ENCODE measurements at regions not wholly inside any gene's neighbourhood (a gene's known extent, or its start where the extent isn't known, plus 50 kb on each side); places are given as distances from the start of the nearest gene placed in this dataset.
"Not testable (repeated sequence)": the region's sequence is repeated elsewhere in the genome, so short reads cannot be mapped to it uniquely, and the experiment has no call there.

DNA sequence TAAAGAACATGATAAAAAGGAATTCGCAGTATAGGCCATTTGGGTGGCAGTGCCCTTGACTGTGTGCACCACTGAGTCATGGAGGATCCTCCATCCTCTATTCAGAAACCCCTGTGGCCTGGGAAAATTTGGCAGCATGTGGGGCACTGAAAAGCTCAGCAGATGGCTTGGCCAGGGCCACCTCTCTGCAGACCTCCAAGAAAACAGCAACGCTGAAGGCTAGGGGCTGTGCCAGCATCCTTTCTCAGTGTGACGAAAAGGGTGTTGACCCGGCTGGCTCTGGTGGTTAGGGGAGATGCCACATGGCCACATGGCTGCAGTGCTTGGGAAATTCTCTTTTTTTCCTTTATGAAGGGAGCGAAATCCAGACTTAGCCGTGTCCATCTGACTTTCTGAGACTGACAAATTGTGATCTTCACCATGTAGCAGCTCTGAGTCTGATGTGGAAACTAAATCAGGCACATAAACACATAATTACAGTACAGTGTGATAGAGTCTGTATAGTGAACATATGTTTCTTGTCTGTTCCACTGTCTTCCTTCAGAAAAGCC is 178.0 kb downstream of the KCTD12 start:
- no peak for DNase-seq

DNA sequence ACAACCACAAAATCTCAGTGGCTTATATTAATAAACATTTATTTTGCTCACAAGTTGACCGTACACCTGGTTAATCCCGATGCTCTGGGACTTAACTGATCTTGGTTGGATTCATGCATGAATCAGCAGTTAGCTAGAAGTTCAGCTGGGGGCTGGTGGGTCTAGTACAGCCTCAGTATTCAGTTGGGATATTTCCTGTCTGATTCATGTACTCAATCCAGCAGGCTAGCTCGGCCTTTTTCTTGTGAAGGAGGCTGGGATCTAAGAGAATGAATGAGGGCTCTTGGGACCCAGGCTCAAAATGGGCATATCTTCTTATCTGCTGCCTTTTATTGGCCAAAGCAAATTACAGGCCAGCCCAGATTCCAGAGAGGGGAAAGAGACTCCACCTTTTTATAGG is 178.8 kb downstream of the KCTD12 start:
- no peak for DNase-seq

DNA sequence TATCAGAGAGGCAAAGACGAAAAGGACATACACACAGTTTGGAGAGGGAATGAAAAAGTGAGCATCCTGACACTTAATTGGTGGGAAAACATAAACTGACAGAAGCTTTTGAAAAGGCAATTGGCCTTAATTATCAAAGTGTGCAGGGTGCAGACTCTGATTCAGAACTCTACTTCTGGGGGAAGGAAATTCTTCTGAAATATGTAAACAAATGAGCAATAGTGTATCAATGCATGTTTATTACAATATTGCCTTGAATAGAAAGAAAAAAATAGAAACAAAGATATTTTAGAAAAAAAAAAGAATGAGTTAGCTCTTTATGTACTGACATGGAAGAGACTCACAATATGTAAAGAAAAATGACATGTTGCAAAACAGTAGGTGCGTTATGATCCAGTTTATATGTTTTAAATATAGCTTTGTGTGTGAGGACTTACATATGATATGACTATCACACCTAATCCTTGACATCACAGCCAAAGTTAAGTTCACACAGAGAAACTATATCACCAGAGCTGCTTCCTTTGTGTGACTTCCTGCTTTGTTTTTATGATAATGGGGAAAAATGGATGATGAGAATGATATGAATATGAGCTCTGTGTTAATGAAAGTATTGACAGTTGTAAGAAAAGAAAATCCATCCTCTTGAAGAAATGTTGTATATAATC is 182.4 kb downstream of the KCTD12 start:
- no peak for DNase-seq

DNA sequence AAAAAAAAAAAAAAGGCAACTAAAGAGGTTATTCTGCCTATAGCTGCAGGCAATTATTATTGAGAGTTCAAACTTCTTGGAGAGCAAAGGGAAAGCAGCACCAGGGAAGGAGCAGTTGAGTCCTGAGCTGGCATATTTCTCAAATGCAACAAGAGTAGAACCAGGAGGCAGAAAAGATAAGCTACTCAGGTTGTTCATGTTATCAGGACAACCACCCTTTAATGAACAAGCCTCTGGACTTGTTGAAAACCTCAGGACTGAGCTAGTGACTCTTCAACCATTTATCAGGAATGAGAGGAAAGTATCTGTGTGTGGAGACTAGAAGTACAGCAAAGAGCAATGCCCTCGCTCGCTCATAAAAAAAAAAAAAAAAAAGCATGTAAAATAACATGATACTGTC is 183.0 kb downstream of the KCTD12 start:
- DNase-seq, result no peak

DNA sequence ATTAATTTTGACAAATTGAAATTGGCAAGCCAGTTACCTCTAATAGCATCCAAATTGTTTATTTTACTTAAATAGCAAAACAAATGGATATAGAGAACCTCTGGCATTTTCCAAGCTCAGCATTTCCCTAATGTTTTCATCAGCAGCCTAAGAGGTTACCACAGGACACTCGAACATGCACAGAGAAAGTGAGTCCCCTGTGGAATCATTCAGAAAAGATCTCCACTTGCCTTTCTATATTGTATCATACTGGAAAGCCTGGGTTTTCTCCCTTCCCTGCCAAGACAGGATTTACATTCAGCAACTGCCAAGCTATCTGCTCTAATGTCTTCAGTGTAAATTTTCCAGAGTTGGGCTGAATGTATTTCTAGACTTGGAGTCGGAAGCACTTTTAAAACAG is 188.9 kb downstream of the KCTD12 start:
- DNase-seq, result no peak

- no peak for DNase-seq
These were observed 189.8 kb downstream of the KCTD12 start for GRCh38 chr13:76696370-76696769.

- no peak for DNase-seq
These were observed 193.1 kb downstream of the KCTD12 start for GRCh38 chr13:76693086-76693485.

GRCh38 chr13:76692346-76692745 is 193.9 kb downstream of the KCTD12 start:
- DNase-seq, result no peak

GRCh38 chr13:76690611-76691010 is 195.6 kb downstream of the KCTD12 start:
- DNase-seq, result no peak

DNA sequence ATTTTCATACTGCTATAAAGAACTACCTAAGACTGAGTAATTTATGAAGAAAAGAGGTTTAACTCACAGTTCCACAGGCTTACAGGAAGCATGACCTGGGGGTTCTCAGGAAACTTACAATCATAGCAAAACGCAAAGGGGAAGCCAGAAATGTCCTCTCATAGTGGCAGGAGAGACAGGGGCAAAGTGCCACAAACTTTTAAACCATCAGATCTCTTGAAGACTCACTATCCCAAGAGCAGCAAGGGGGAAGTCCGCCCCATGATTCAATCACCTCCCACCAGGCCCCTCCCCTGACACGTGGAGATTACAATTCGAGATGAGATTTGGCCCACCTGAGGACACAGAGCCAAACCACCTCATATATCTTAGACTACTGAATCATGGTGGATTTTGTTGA is 198.7 kb downstream of the KCTD12 start:
- DNase-seq, result no peak

DNA sequence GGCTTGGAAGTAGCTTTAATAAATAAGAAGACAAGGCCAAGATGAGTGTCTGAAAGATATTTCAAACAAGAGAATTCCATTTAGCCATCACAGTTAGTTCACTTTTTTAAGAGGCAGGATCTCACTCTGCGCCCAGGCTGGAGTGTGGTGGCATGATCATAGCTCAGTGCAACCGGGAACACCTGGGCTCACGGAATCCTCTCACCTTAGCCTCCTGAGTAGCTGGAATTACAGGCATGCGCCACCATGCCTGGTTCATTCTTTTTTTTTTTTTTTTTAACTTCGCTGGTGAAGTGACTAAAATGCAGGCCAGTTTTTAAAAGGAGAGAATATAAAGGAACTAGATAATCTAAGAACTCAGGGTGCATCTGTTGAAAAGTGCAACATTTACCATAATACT is 200.3 kb downstream of the KCTD12 start:
- DNase-seq, result no peak

GRCh38 chr13:76684336-76684735 is 201.9 kb downstream of the KCTD12 start:
- no peak for DNase-seq

DNA sequence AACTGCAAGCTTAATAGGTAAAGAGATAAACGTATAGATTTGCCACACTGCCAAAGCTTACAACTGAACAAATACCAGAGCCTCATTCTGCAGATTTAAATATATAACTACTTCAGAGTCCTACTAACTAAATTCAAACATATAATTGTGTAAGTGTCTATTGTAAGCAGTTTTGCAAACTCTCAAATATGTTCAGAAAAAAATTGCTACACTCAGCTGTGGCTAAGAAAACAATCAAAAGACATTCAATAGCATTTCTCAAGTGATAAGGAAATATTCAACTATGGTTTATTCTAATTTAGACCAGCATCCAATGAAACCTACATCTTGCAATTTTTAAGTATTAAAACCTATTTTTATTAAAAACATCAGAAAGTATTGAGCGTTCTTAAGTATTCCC is 202.4 kb downstream of the KCTD12 start:
- no peak for DNase-seq

GRCh38 chr13:76683168-76683567 is 203.0 kb downstream of the KCTD12 start:
- no peak for DNase-seq

- no peak for DNase-seq
These were observed 206.1 kb downstream of the KCTD12 start for GRCh38 chr13:76680112-76680511.

DNA sequence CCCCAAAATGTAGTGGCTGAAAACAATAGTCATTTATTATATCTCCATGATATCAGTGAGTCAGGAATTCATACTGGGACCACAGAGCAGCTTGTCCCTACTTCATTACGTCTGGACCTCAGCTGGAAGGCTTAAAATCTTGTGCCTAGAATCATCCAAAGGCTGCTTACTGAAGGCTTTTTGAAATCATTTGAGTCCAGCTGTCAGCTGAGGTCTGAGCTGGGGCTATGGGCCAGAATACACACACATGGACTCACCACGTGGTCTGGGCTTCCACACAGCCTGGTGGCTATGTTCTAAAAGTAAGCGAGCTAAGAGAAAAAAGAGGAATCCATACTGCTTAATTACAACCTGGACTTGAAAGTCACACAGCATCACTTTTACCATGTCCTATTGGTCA is 209.2 kb downstream of the KCTD12 start:
- no peak for DNase-seq

DNA sequence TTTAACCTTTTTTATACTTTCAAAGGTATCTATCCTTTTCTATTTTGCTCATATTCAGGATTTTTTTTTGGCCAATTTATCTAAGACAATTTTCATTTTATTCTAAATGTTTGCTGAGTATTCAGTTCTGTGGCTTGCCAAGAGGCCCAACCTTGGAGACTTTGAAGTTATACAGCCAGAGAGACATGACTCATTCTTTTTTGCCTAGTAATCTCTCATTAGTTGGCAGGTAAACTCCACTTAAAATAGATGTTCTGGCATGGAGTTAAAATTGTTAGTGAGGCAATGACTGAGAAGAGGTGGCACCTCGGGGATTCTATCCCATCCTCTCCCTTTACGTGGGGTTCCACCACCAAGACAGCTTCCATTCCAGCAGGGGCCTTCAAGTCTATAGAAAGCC is 213.8 kb downstream of the KCTD12 start:
- no peak for DNase-seq

GRCh38 chr13:76668716-76669115 is 217.5 kb downstream of the KCTD12 start:
- no peak for DNase-seq

DNA sequence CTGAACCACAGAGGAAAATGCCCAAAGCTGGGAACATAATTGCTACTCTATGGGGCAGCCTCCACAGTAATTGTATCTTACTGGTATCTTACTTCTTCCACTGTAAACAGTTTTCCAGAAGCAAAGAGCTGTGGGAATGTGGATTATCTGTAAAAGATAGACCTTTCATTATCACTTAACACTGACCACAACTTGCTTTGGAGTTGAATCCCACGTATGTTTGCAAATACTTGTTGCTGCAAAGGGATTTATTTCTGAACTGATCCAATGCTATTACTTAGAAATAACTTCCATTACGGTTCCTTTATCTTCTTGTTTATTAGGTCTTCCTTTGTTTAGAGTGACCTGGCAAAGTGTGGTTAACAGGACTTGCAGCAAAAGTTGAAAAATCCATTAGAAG is 218.1 kb downstream of the KCTD12 start:
- no peak for DNase-seq

GRCh38 chr13:76667551-76667950 is 218.7 kb downstream of the KCTD12 start:
- no peak for DNase-seq

DNA sequence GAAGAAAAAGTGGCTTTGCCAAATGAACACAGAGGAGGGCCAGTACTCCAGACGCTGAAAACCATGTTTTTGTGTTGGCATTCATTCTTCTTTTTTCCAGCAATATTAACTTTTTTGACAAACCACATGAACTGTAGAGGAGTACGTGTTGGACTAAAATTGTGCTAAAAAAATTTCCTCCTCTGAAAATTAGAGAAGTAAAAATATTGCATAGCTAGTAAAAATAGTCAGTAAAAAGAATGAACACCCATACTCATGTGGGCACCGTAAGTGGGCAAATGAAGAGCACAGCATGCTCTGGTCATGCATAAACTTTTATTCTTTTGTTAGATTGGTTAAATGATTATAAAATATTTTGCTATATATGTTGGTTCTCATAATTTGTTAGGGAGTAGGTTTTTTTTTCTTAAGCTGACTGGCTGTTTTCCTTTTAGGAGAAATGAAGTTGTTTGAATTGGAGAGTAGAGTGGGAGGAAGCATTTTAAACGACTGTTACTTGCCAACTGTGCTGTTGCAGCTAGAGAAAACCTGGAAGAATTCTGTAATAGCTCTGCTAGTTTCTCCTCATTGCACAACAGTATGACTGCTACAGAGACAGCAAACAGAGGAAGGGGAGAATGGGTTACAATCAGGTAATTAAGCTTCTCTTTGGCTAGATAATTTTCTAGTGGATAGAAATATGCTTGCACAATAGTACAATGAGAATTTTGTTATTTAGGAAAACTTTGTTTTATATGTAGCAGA is 222.4 kb downstream of the KCTD12 start:
- DNase-seq, result no peak

DNA sequence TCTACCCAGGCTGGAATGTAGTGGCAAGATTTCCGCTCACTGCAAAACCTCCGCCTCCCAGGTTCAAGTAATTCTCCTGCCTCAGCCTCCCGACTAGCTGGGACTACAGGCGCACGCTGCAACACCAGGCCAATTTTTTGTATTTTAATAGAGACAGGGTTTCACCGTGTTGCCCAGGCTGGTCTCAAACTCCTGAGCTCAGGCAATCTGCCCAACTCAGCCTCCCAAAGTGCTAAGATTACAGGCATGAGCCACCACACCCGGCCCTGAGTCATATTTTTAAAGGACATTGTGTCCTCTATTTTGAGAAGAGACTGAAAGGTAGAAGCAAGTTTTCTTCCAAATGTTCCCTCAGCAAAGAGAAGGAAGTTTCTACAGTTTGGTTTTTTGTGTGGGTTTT is 227.1 kb downstream of the KCTD12 start:
- not testable (repeated sequence) for DNase-seq

DNA sequence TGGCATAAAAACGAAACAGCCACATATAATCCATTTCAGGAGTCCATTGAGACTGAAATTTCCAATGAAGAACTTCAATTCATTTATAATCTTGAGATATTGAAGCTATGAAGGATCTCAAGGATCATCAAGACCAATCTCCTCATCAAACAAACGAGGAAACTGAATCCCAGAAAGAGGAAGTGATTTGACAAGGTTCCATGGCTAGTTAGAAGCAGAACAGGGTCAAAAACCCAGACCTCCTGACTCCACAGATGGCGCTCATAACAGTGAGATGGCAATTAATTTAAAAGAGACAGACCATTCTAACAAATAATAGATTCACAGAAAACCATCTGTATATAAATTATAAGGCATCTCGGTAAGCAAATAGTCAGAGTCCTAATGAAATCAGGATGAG is 229.7 kb downstream of the KCTD12 start:
- no peak for DNase-seq

- no peak for DNase-seq
These were observed 230.1 kb downstream of the KCTD12 start for GRCh38 chr13:76656056-76656455.

GRCh38 chr13:76654263-76654662 is 231.9 kb downstream of the KCTD12 start:
- DNase-seq, result no peak

All from CD4-positive, alpha-beta T cell treated with Interleukin-15 for 1 hour (primary cell).